SJSA1 (cell line): ENCODE measurements at regions not wholly inside any gene's neighbourhood (a gene's known extent, or its start where the extent isn't known, plus 50 kb on each side); places are given as distances from the start of the nearest gene placed in this dataset.

Experiments used
- DNase-seq, 2 experiments: peaks; one replicate each; pipeline ENCODE4 v3.0.0-alpha.2; 2015 to 2020; ENCODE audit warnings: low spot score in 2 of 2, low read depth in 1 of 2
- H3K27ac ChIP-seq: fragments of 250-450 bp; sonication (Bioruptor Pico); 2 replicates; pipeline ENCODE4 v1.5.1; 2020; ENCODE audit warnings: mild to moderate bottlenecking, moderate library complexity
- H3K27me3 ChIP-seq: fragments of 250-450 bp; sonication (Bioruptor Pico); replicated peaks from 2 replicates; pipeline ENCODE4 v1.5.1; 2020; ENCODE audit warnings: mild to moderate bottlenecking, moderate library complexity
- H3K36me3 ChIP-seq: fragments of 250-450 bp; sonication (Bioruptor Pico); 2 replicates; pipeline ENCODE4 v1.5.1; 2020; ENCODE audit warnings: mild to moderate bottlenecking
- H3K4me1 ChIP-seq: fragments of 250-450 bp; sonication (Bioruptor Pico); replicated peaks from 2 replicates; pipeline ENCODE4 v1.6.1; 2021; ENCODE audit warnings: mild to moderate bottlenecking
- H3K4me3 ChIP-seq: fragments of 250-450 bp; sonication (Bioruptor Pico); 2 replicates; pipeline ENCODE4 v1.5.1; 2020; ENCODE audit warnings: mild to moderate bottlenecking
- H3K9me3 ChIP-seq: fragments of 250-450 bp; sonication (Bioruptor Pico); replicated peaks from 2 replicates; pipeline ENCODE4 v1.5.1; 2020; ENCODE audit warnings: mild to moderate bottlenecking

GRCh38 chr13:53351021-53351420 lies 322.4 kb downstream of the OLFM4 start:
- Histone ChIP-seq H3K27ac (no peak overlapping the region), H3K36me3 (no peaks in the 10 kb centered on the region), H3K4me3 (no peak overlapping the region), H3K4me1 (no peaks in the 10 kb centered on the region), H3K27me3 (no peaks in the 10 kb centered on the region), H3K9me3 (no peaks in the 10 kb centered on the region)
- DNase-seq, result no peak

DNA sequence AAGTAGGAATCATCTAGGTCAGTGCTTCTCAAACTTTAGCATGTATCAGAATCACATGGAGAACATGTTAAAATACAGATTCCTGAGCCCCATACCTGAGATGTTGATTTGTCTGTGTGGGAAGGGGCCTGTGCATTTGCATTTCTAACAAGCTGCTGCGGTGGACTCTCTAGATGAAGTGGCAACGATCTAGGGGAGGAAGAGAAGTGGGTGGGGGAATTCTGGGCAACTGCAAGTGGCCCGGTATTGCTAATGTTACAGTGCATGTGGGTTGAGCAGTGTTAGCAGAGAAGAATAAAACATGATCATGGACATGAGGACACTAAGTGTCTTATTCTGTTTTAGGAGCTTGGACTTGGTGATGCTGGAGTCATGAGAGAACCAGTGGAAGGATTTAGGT lies 329.0 kb downstream of the OLFM4 start:
- no peaks in the 10 kb centered on the region for H3K9me3 ChIP-seq
- no peak overlapping the region for H3K27ac ChIP-seq
- H3K27me3 ChIP-seq, result no peaks in the 10 kb centered on the region

DNA sequence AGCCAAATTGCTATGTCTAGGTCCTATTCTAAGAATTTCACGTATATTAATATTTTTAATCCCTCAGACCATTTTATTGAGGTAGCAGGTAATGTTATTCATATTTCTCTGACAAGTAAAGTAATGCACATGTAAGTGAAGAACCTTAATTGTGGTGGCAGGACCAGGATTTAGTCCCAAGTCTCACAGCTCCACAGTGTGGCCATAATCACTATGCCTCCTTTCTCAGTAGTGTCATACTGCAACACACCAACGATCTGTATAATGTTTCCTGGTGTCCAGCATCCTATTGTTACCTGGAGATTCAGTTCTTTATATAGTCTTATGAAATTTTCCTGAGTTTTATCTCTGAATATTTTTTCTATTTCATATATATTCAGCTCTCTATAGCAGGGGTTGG lies 340.3 kb downstream of the OLFM4 start:
- Histone ChIP-seq H3K4me1 (no peaks in the 10 kb centered on the region), H3K9me3 (no peaks in the 10 kb centered on the region), H3K4me3 (no peak overlapping the region), H3K27ac (no peak overlapping the region), H3K27me3 (no peaks in the 10 kb centered on the region), H3K36me3 (no peaks in the 10 kb centered on the region)
- DNase-seq, result no peak

More for the DNA sequence above, 329.0 kb downstream of the OLFM4 start:
- Histone ChIP-seq H3K4me3 (no peak overlapping the region), H3K36me3 (no peaks in the 10 kb centered on the region), H3K4me1 (no peaks in the 10 kb centered on the region)
- no peak for DNase-seq

- Histone ChIP-seq H3K4me1 (no peaks in the 10 kb centered on the region), H3K9me3 (no peaks in the 10 kb centered on the region), H3K4me3 (no peak overlapping the region), H3K27ac (no peak overlapping the region), H3K36me3 (no peaks in the 10 kb centered on the region), H3K27me3 (no peaks in the 10 kb centered on the region)
- no peak for DNase-seq
Observed at GRCh38 chr13:53379485-53379884, 350.9 kb downstream of the OLFM4 start.

GRCh38 chr13:53382008-53382407 lies 353.4 kb downstream of the OLFM4 start:
- Histone ChIP-seq H3K4me3 (no peak overlapping the region), H3K4me1 (no peaks in the 10 kb centered on the region), H3K27ac (no peak overlapping the region), H3K27me3 (no peaks in the 10 kb centered on the region), H3K9me3 (no peaks in the 10 kb centered on the region), H3K36me3 (no peaks in the 10 kb centered on the region)
- no peak for DNase-seq

GRCh38 chr13:53398051-53398450 lies 369.4 kb downstream of the OLFM4 start:
- Histone ChIP-seq H3K4me1 (no peaks in the 10 kb centered on the region), H3K27me3 (no peaks in the 10 kb centered on the region), H3K36me3 (no peaks in the 10 kb centered on the region), H3K27ac (no peak overlapping the region), H3K9me3 (no peaks in the 10 kb centered on the region), H3K4me3 (no peak overlapping the region)
- DNase-seq, result no peak

DNA sequence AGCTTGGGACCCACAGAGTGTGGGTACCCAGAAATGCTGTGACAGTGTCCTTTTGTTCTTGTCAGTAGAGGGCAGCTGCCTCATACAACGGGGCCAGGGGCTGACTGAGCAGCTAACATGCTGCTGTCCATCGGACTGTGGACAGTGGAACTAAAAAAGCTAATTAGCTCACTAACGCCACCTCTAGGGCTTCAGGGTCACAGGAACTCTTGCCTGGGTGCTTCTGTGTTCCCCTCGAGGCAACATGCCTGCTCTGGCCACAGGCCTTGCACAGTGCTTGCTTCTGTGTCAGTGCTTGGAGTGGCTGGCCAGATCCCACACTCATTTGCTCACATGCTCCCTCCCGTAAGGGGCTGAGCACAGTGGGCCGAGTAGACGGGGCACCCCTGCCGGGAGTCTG lies 377.0 kb downstream of the OLFM4 start:
- Histone ChIP-seq H3K27ac (no peak overlapping the region), H3K36me3 (no peaks in the 10 kb centered on the region), H3K4me3 (no peak overlapping the region), H3K4me1 (no peaks in the 10 kb centered on the region), H3K9me3 (no peaks in the 10 kb centered on the region), H3K27me3 (no peaks in the 10 kb centered on the region)
- DNase-seq, result no peak

- no peak overlapping the region for H3K27ac ChIP-seq
- no peaks in the 10 kb centered on the region for H3K4me1 ChIP-seq
- no peaks in the 10 kb centered on the region for H3K36me3 ChIP-seq
- DNase-seq, result no peak
- H3K9me3 ChIP-seq, result no peaks in the 10 kb centered on the region
- no peaks in the 10 kb centered on the region for H3K27me3 ChIP-seq
- no peak overlapping the region for H3K4me3 ChIP-seq
Observed at GRCh38 chr13:53408306-53408705, 379.7 kb downstream of the OLFM4 start.

- H3K4me1 ChIP-seq, result no peaks in the 10 kb centered on the region
- DNase-seq, result no peak
- H3K36me3 ChIP-seq, result no peaks in the 10 kb centered on the region
- H3K4me3 ChIP-seq, result no peak overlapping the region
- H3K9me3 ChIP-seq, result no peaks in the 10 kb centered on the region
- H3K27ac ChIP-seq, result no peak overlapping the region
- H3K27me3 ChIP-seq, result no peaks in the 10 kb centered on the region
Observed at GRCh38 chr13:53408847-53409568, 380.4 kb downstream of the OLFM4 start.

- H3K9me3 ChIP-seq, result no peaks in the 10 kb centered on the region
- H3K36me3 ChIP-seq, result no peaks in the 10 kb centered on the region
- DNase-seq, result no peak
- H3K27me3 ChIP-seq, result no peaks in the 10 kb centered on the region
- H3K4me1 ChIP-seq, result no peaks in the 10 kb centered on the region
- no peak overlapping the region for H3K4me3 ChIP-seq
- H3K27ac ChIP-seq, result no peak overlapping the region
Observed at GRCh38 chr13:53411463-53411862, 382.9 kb downstream of the OLFM4 start.

GRCh38 chr13:53415135-53415534 lies 386.5 kb downstream of the OLFM4 start:
- Histone ChIP-seq H3K36me3 (no peaks in the 10 kb centered on the region), H3K9me3 (no peaks in the 10 kb centered on the region), H3K27me3 (no peaks in the 10 kb centered on the region), H3K4me1 (no peaks in the 10 kb centered on the region), H3K27ac (no peak overlapping the region), H3K4me3 (no peak overlapping the region)
- DNase-seq, result no peak

DNA sequence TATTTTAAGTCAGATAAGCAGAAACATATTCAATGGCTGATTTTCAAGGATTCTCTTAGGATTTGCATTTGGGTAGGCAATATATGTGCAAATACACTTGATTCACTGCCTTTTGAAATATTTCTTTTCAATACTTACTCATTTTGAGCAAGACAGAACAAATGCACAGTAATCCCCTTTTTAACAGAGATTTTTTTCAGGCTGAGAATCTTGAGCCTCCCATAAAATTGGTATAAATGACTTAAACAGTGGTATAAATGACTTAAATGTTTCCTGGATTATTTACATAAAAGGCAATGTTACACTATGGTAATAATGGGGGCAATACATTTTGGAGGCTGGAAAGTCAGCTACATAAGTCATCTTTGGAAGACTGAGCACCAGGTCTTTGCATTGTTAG lies 389.0 kb downstream of the OLFM4 start:
- DNase-seq, result no peak
- no peaks in the 10 kb centered on the region for H3K9me3 ChIP-seq
- H3K4me1 ChIP-seq, result no peaks in the 10 kb centered on the region
- no peaks in the 10 kb centered on the region for H3K36me3 ChIP-seq
- H3K4me3 ChIP-seq, result no peak overlapping the region
- H3K27me3 ChIP-seq, result no peaks in the 10 kb centered on the region
- H3K27ac ChIP-seq, result no peak overlapping the region

GRCh38 chr13:53422415-53422814 lies 393.8 kb downstream of the OLFM4 start:
- Histone ChIP-seq H3K4me3 (no peak overlapping the region), H3K27ac (no peak overlapping the region), H3K9me3 (no peaks in the 10 kb centered on the region), H3K27me3 (no peaks in the 10 kb centered on the region), H3K4me1 (no peaks in the 10 kb centered on the region), H3K36me3 (no peaks in the 10 kb centered on the region)
- DNase-seq, result no peak

GRCh38 chr13:53436396-53436795 lies 407.8 kb downstream of the OLFM4 start:
- no peak overlapping the region for H3K4me3 ChIP-seq
- no peaks in the 10 kb centered on the region for H3K36me3 ChIP-seq
- H3K9me3 ChIP-seq, result no peaks in the 10 kb centered on the region
- H3K27ac ChIP-seq, result no peak overlapping the region
- DNase-seq, result no peak
- no peaks in the 10 kb centered on the region for H3K4me1 ChIP-seq
- no peaks in the 10 kb centered on the region for H3K27me3 ChIP-seq
